ENCODE measurements at regions not wholly inside any gene's neighbourhood (a gene's known extent, or its start where the extent isn't known, plus 50 kb on each side); places are given as distances from the start of the nearest gene placed in this dataset.

DNA sequence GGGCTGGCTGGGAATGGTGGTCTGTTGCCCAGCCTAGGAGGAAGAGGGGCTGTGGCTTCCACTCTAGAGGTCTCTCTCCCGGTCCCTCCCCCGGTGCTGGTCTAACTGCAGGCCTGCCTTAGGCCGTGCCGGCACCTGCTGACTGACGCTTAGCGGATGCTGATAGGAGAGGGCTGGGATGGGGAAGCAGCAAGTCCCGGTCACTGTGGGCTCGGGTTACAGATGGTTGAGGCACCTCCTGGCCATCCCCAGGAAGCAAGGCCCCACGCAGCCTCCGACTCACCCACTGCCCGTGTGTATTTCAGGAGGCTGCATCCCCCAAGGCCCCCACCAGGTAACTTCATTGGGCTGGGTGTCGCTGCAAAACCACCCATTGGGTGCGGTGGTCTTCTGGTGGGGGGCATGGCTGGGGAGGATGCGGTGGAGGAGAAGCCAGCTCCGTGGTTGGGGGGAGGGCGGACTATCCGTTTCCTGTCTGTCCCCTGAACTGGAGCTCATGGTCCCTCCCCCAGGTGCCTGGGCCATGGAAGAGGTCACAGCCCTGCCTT, 278.9 kb downstream of the SEC14L1 start:
- H3K9me3 ChIP-seq (replicated peaks; ENCODE audit: control insufficient read depth, insufficient read depth, low read depth, low read length) = no peaks in the 10 kb centered on the region
- H3K79me2 ChIP-seq (ENCODE audit: control insufficient read depth, insufficient read depth, low read length) = peaks cover 28% of the 10 kb centered on the region
- H4K20me1 ChIP-seq (replicated peaks; ENCODE audit: control insufficient read depth, insufficient read depth, low read length) = peaks cover 50% of the 10 kb centered on the region
- ATAC-seq (peak; percentile 80), FAIRE-seq (peak; percentile 66), DNase-seq (ENCODE audit: extremely low read depth in 1 of 4, low spot score in 3 of 4) (peak; percentile 50 to 65 (median 58))
- intact Hi-C loops (cut with micrococcal nuclease) (no loop called here), in situ Hi-C loops (cut with MboI) (no loop called here)
- H3K27me3 ChIP-seq (ENCODE audit: control insufficient read depth in 2 of 2, insufficient read depth in 2 of 2, low read length in 2 of 2) = no peaks in the 10 kb centered on the region
- peaks cover 15% of the 10 kb centered on the region; the same call in 2 of the 3 replicates for H3K36me3 ChIP-seq (ENCODE audit: control insufficient read depth, insufficient read depth, low read length)
- H3K4me1 ChIP-seq (replicated peaks in 1 of 2; ENCODE audit: control insufficient read depth in 2 of 2, insufficient read depth in 2 of 2, low read length in 2 of 2) = peaks cover 26 to 59% of the 10 kb centered on the region in 2 experiments
- H3K4me3 ChIP-seq = no peak overlapping the region
- WGBS (ENCODE audit: insufficient coverage, low coverage, missing lambda C conversion rate) = 22% methylated on average over 14 of the region's 17 CpGs
- no peak overlapping the region for H3K27ac ChIP-seq (ENCODE audit: extremely low read depth, low read depth, low read length)
- H3K9me1 ChIP-seq (ENCODE audit: control insufficient read depth, insufficient read depth, low read length) = peaks cover 10% of the 10 kb centered on the region
- H3K4me2 ChIP-seq (ENCODE audit: insufficient read depth, low read length) = no peak overlapping the region
- POLR2A ChIA-PET = interaction anchor here (1.0 kb wide), 2 partner anchors 10 to 14 kb away, joined by 3 read pairs; no protein-coding TSS in a partner anchor
- BruUV-seq (replicated peaks) = no TSS peak
- peak overlapping the region in 1 of 2 experiments; percentile 68; a peak in 2 of 4 replicates for H3K9ac ChIP-seq (ENCODE audit: insufficient read depth in 1 of 2, low read depth in 2 of 2, low read length in 2 of 2)
- CTCF ChIA-PET (ENCODE audit: low intra/inter-chr PET ratio) = no interaction called here
- no peak overlapping the region for H2AFZ ChIP-seq (ENCODE audit: low read depth, low read length)
- TF ChIP-seq, protein P1, sequence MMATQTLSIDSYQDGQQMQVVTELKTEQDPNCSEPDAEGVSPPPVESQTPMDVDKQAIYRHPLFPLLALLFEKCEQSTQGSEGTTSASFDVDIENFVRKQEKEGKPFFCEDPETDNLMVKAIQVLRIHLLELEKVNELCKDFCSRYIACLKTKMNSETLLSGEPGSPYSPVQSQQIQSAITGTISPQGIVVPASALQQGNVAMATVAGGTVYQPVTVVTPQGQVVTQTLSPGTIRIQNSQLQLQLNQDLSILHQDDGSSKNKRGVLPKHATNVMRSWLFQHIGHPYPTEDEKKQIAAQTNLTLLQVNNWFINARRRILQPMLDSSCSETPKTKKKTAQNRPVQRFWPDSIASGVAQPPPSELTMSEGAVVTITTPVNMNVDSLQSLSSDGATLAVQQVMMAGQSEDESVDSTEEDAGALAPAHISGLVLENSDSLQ (IDR thresholded peaks at IDR 0.05) = 0 out of 2 replicates have a peak, but pooled peaks have one; percentile 23
- TF ChIP-seq ZKSCAN8 (CRISPR knock-in tag; IDR thresholded peaks at IDR 0.05) = no peak
- TF ChIP-seq, protein P2, sequence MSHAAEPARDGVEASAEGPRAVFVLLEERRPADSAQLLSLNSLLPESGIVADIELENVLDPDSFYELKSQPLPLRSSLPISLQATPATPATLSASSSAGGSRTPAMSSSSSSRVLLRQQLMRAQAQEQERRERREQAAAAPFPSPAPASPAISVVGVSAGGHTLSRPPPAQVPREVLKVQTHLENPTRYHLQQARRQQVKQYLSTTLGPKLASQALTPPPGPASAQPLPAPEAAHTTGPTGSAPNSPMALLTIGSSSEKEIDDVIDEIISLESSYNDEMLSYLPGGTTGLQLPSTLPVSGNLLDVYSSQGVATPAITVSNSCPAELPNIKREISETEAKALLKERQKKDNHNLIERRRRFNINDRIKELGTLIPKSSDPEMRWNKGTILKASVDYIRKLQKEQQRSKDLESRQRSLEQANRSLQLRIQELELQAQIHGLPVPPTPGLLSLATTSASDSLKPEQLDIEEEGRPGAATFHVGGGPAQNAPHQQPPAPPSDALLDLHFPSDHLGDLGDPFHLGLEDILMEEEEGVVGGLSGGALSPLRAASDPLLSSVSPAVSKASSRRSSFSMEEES (CRISPR knock-in tag; IDR thresholded peaks at IDR 0.05) = no peak
- no peak for TF ChIP-seq BACH1 (tag; IDR thresholded peaks at IDR 0.05)
- TF ChIP-seq, protein P3, sequence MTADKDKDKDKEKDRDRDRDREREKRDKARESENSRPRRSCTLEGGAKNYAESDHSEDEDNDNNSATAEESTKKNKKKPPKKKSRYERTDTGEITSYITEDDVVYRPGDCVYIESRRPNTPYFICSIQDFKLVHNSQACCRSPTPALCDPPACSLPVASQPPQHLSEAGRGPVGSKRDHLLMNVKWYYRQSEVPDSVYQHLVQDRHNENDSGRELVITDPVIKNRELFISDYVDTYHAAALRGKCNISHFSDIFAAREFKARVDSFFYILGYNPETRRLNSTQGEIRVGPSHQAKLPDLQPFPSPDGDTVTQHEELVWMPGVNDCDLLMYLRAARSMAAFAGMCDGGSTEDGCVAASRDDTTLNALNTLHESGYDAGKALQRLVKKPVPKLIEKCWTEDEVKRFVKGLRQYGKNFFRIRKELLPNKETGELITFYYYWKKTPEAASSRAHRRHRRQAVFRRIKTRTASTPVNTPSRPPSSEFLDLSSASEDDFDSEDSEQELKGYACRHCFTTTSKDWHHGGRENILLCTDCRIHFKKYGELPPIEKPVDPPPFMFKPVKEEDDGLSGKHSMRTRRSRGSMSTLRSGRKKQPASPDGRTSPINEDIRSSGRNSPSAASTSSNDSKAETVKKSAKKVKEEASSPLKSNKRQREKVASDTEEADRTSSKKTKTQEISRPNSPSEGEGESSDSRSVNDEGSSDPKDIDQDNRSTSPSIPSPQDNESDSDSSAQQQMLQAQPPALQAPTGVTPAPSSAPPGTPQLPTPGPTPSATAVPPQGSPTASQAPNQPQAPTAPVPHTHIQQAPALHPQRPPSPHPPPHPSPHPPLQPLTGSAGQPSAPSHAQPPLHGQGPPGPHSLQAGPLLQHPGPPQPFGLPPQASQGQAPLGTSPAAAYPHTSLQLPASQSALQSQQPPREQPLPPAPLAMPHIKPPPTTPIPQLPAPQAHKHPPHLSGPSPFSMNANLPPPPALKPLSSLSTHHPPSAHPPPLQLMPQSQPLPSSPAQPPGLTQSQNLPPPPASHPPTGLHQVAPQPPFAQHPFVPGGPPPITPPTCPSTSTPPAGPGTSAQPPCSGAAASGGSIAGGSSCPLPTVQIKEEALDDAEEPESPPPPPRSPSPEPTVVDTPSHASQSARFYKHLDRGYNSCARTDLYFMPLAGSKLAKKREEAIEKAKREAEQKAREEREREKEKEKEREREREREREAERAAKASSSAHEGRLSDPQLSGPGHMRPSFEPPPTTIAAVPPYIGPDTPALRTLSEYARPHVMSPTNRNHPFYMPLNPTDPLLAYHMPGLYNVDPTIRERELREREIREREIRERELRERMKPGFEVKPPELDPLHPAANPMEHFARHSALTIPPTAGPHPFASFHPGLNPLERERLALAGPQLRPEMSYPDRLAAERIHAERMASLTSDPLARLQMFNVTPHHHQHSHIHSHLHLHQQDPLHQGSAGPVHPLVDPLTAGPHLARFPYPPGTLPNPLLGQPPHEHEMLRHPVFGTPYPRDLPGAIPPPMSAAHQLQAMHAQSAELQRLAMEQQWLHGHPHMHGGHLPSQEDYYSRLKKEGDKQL (CRISPR knock-in tag; IDR thresholded peaks at IDR 0.05; ENCODE audit: borderline replicate concordance) = no peak
- TF ChIP-seq BHLHE40 (IDR thresholded peaks at IDR 0.05; ENCODE audit: low read length) = peak; percentile 38; the same call in 1 of the 2 replicates
- no peak for TF ChIP-seq ZC3H11A (IDR thresholded peaks at IDR 0.05; ENCODE audit: low read depth, low read length)
- peak; percentile 20 to 30; a peak in 1 of 4 replicates for TF ChIP-seq KDM1A (IDR thresholded peaks at IDR 0.05)
- TF ChIP-seq PRDM10 (IDR thresholded peaks at IDR 0.05; ENCODE audit: partially characterized antibody) = peak; percentile 73
- no peak for TF ChIP-seq DIDO1 (tag; IDR thresholded peaks at IDR 0.05; ENCODE audit: low read depth)
